GM19467 (cell line): ENCODE measurements at regions not wholly inside any gene's neighbourhood (a gene's known extent, or its start where the extent isn't known, plus 50 kb on each side); places are given as distances from the start of the nearest gene placed in this dataset.

Experiments
- ATAC-seq: cut with Tn5 transposase; IDR thresholded peaks from one replicate; pipeline ENCODE4 v1.9.1; 2021; ENCODE audit warnings: mild to moderate bottlenecking, moderate library complexity; ENCODE audit not compliant: unreplicated experiment

DNA sequence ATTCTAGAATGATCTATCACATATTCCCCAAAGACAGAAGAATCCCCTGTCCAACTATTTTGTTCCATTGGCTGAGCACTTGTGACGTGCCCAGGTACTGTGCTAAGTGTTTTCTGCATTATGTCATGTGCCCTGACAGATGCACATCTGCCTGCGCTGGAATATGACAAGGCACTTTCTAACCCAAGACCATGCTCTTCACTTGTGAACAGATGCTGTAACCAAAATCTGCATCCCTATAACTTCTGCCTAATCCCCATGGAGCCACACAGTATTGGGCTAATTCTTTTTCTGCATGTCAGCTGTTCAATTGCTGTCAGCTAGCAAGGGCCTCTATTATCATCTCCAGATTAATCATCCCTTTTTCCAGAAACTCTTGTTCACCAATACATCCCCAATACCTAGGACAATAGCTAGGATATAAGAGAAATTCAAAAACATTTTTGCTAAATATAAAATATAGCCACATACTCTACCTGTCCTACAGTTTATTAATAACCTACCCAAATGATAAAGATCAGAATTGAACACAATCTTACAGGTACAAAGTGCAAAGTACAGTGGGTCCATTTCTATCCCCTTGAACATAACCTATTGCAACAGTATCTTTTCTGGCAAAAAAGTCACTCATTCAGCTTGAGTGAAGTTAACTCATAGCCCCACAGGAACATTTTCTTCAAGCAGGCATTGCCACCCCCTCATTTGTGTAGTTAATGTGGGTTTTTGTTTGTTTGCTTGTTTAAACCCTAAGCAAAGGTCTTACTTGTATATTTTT, 109.4 kb upstream of the LRRN1 start:
- no peak for ATAC-seq

DNA sequence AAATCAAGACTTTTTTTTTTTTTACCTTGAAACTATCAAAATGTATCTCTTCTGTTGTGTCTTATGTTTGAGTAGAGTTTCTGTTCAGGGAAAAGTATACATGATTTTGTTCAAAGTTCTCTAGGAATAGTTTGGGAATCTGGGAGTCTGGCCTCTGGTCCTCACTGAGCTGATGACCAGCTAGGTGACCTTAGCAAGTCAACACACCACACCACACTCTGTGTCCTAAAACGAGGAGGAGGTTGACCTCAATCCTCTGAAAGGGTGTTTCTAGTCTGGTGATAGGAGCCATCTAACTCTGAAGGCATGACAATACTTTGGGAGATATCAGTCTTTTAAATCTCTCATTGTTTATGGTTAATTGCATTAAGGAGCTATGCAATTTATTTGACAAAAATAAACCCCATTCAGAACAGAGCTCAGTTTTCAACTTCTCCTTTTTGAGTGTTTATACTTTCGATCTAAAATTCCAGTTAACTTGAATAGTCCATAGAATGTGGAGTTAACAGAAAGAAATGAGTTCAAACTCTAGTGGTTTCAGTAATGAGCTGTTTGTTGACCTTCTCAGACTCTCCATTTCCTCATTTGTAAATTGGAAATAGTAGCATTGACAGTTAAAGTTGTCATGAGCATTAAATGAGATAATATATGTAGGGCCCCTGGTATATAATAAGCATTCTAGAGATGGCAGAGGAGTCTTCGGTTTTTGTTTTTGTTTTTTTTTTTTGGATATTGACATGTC, 112.2 kb upstream of the LRRN1 start:
- no peak for ATAC-seq

DNA sequence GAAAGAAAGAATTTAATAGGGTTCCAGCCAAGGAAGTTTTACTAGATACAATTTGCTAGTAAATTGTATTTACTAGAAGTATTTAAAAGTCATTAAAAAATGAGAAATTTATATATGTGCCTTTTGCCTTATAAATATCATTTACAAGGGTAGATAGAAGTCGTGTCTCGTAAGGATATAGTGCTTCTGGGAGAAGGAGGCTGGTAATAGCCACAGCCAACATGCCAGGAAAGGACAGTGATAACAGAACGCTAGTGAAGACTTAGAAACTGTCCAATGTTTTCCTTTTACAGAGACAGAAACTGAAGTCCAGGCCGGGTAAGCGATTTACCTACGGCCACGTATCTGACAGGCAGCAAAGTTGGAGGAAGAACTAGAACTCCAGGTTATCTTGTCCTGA, 113.5 kb upstream of the LRRN1 start:
- no peak for ATAC-seq

DNA sequence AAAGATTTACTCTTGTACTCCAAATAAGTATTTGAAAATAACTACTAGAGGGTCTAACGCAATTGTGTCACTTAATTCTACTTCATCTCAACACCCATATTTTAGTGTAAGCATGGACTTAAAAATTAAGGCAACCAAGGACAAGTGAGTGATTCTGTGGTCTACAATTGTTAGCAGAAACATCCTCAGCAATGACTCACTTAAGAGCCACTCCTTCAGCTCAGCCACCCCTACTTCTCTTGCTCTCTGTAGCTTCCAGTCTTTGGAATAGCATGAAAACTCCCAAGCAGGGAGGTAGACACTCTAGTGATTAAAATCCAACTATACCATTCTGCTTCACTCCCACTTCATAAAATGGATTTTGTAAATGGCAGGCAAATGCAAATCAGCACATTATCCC, 116.0 kb upstream of the LRRN1 start:
- no peak for ATAC-seq

DNA sequence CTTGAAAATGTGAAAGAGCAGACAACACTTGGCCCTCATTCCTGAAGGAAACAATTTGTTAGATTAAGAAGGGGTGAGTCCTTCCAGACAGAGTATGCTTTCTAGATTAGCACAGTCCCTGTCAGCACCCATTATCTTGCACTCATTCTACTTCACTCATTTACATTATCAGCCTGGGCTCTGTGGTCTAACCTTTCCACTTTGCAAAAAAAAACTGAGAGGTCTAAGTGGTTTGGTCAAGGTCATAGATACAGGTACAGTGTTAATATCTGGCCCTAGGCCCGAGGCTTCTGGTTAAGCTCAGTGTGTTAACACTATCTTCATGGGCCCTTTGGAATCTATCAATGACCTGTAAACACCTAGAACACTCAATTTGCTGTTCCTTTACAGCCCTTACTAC, 123.4 kb upstream of the LRRN1 start:
- ATAC-seq: no peak

DNA sequence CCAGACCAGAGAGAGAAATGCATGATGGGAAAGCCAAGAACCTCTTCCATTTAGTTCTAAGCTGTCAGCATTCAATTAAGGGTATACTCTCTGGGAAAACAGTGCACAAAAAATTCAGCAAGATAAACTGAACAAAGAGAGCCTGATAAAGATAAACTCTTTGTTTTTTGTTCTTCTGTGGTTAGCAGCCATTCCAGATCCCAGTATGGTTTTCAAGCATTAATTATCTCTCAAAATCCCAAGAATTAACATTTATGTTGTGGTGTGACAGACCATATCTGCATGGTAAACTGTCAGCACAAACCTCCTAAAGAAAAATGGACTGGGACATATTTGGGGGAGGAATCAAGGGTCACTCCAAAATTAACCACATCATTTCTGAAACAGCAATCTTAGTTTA, 124.0 kb upstream of the LRRN1 start:
- ATAC-seq: no peak

DNA sequence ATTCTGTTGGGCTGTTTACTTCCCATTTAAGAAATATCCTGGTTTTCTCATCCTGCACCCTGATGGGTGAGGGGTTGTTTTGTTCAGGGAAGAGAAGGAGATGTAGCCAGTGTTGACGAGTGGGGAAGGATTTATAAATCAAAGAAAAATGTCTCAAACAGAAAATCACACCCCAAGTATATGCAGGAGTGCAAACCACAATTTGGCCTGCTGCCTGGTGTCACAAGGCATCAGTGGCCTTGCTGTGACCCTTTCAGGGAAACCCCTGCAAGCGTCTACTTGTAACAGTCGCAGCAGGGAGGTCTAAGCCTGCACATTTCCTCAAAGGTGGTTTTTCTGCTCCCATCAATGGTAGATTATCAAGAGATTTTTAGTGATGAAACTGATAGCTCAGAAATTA, 132.6 kb upstream of the LRRN1 start:
- ATAC-seq: peak; percentile 66

DNA sequence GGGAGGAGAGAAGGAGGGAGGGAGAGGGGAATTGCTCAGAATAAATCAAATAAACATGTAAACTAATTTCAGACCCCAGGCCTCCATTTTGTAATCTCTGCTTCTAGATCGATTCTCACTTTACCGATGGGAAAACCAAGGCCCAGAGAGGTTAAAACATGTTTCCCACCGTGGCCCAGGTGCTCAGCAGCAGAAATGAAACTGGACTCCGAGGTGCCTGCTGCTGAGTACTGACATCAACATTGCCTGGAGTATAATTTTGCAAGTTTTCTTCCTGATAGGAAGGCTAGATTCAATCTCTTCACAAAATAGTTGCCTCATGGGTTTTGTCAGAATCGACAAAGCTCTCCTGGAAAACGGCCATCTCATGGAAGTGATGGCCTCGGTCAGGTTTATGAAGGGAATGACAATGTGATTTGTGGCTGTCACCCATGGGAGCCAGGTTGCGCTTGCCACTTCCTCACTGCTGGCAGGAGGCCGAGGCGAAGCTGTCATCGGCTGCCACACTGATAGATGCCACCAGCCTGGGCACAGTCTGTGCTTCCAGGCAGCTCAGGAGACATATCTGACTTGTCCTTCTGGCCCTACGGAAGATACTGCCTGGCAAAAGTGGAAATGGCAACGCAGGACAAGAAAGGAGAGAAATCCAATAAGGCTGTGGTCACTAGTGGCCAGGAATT, 133.1 kb upstream of the LRRN1 start:
- ATAC-seq: no peak

DNA sequence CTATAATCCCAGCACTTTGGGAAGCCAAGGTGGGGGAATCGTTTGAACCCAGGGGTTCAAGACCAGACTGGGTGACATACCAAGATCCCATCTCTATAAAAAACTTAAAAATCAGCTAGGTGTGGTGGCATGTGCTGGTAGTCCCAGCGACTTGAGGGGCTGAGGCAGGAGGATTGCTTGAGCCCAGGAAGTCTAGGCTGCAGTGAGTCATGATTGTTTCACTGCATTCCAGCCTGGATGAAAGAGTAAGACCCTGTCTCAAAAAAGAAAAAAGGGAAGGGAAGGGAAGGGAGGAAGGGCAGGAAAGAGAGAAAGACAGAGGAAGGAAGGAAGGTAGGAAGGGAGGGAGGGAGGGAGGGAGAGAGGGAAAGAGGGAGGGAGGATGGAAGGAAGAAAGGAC, 133.7 kb upstream of the LRRN1 start:
- no peak for ATAC-seq

DNA sequence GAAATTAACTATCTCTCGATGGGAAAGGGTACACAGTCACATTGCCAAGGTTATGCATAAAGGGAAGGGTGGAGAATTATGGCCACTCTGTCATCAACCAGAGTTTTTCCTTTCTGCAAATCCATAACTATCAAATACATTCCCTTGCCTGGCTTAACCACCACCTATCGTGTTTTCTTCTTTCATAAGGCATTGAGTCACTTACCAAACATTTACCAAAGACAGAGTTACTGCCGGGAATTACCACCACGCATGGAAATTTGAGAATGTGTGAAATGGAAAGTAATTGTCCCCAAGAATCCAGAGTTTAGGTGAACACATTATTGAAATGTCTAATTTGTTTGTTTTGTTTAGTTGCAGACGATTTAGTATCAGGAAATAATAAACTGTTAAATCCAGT, 134.3 kb upstream of the LRRN1 start:
- ATAC-seq: no peak

DNA sequence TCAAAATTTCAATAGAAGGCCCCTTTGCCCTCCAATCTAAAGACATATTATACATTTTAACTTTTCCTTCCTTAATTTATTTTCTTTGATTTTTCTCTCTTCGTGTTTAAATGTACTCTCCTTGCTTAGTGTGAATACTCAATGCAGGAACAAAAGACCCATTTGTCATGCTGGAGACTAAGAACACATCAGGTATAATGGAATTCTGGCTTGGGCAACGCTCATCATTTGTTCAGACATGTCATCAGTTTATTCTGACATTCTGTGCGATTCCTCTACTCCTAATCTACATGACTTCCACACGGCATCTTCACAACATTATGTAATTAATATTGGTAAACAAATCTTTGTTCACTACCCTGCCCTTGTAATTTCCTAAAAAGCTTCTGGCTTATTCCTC, 136.6 kb upstream of the LRRN1 start:
- no peak for ATAC-seq

DNA sequence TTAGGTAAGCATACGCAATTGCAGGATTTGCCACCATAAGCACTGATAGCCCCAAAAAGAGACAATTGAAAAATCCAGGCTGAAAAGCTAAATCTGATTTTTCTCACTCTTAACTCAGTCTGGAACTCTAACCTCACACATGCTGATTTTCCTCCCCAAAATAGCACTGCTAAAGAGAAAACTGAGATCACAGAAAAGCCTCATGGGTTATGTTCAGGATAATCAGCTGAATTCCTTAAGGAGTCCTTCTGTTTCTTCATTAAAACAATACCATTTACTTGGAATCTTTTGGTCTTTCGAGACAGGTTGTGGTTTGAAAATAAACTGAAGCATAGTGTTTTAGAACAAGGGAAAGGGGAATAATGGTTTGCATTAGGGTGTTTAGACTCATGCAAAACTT, 144.3 kb upstream of the LRRN1 start:
- no peak for ATAC-seq

DNA sequence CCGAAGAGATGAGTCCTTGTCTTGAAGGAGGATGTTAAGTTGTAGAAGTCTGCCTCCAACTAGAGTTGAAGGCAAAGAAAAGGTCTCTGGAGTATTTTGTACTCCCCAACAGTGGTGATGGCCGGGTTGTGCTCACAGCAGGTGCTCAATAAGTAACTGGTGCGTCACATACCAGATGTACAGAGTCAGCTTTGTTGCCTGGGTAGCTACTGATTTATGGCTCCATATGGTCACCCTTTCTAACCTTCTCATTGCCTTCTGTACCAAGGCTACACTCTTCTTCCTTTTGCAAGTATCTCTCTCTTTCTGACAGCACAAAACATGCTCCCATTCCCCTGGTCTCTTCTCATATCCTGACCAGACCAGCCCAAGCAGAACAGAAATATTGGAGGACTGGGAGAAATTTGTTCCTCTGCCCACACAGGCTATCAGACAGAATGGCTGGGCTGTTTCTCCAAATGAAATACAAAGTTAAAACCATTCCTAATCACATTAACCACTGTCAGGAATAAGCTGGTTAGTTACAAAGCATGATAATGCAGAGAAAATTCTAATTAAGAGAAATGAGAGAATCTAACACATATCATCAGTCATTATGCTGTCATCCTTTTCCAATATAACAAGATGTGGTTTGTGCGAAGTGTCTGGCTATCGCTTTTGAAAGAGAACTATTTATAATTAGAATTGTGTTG, 150.1 kb upstream of the LRRN1 start:
- ATAC-seq: no peak

DNA sequence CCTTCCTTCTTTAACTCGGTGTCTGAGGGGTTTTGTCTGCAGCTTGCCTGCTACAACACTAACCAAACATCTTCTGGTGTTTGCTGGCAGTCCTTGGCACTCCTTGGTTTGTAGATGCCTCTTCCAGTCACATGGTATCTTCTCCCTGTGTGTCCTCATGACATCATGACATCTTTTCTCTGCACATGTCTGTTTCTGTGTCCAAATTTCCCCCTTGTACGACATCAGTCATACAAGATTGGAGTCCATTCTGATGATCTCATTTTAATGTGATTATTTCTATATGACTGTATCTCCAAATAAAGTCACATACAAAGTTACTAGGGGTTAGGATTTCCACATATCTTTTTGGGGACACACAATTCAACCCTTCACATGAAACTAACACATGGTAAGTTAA, 152.3 kb upstream of the LRRN1 start:
- ATAC-seq: no peak

DNA sequence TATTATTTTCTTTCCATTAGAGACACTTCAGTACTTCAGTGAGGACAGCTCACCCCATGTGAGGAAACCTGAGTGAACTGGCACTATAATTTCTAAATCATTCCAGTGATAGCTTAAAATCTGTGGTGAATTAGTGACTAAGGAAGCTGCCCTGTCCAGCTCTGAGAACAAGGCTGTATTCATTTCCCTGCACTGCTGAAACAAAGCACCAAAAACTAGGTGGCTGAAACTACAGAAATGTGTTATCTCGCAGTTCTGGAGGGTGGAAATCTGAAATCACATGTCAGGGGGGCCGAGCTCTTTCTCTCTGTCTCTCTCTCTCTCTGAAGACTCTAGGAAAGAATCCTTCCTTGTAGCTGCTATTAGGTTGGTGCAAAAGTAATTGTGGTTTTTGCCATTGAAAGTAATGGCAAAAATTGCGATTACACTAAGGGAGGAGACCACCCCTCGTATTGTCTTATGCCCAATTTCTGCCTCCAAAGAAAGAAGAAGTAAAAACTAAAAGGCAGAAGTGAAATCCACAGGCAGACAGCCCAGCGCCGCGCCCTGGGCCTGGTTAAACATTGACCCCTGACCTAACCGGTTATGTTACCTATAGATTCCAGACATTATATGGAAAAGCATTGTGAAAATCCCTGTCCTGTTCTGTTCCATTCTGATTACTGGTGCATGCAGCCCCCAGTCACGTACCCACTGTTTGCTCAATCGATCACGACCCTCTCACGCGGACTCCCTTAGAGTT, 153.0 kb upstream of the LRRN1 start:
- peak; percentile 59 for ATAC-seq

DNA sequence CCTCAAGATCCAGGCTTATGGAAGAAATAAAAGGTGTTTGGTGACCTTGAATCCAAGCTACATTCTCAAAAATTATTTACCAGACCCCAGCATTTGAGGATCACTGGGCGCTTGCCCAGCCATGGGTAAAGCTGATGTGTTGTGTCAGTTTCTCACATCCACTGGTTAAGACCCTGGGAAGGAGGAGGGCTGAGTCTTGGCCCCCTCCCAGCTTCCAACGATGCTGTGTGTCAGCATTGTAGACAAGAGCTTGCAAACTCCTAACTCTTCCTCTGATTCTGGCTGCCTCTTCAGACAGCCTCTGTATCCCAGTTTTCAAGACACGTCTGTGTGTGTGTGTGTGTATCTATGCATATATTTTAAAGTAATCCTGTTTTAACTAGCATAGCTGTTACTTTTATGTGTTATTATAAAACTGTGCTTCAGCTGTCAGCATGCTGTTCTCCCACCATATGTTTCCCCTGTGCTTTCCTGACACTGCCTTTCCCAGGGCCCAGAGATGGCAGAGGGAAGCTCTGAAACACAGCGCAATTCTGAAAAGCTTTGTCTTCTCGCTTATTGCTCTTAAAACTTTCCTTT, 157.3 kb upstream of the LRRN1 start:
- ATAC-seq: no peak

DNA sequence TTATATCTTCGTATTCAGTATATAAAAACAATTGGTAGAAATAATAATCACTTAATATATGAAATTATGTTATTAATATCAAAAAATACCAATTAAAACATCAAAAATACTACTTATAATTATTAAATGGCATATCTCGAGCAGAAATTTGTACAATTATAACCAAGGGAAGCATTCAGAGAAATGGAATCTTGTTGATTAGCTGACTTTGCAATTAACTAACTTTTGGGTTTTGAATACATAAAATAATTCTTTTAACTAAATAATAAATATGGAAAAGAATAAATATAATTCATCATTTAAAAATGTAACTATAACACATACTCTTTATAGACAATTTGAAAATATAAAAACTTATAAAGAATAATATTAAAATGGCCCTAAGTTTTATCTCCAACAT, 160.2 kb upstream of the LRRN1 start:
- no peak for ATAC-seq

DNA sequence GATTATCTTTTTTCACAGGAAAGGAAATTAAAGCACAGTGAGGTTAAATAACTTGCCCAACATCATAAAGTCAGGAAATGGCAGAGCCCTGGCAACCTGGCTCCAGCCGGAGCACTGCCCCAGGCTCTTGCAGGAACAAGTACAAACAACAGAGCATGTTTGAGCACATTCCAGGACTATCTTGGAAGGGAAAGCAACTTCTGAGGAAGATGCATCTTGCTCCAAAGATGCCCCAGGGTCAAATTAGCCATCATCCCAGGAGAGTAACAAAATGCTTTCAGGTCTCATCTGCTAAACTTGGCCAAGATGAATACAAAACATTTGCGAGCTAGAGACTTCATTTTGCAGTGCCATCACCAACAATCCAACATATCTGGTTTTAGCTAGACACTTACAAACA, 162.4 kb upstream of the LRRN1 start:
- no peak for ATAC-seq

DNA sequence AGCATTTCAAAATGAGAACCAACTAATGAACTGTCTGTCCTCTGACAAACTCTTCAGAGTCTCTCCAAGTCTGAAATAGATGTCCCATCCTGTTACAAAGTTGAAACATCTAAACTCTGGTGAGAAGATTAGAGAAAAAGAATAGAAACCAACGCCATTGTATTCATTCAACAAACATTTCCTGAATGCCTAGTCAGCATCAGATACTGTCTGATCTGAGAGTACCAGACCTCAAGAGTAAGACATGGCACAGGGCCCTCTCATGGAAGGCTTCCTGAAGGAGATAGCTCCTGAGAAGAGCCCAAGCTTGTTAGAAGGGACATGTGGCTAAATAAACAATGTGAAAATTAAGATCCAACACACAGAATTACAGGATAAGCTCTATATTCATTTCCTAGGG, 164.1 kb upstream of the LRRN1 start:
- ATAC-seq: no peak

DNA sequence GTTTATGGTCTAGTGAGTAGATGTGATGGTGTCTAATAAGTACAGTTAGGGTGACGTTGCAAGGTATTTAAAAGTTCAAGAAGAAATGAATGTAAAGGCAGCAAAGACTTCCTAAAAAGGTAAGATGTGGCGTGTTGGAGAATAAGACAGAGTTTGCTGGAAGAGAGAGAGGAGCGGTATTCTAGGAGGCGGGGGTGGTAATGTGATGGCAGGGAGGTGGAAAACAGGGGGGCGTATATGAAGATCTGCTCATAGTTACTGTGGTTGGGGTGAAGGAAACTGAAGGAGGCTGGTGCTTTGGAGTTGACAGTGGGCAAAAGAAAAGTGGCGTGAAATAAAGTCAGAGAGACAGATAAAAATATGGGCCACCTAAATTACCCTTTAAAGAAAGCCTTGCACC, 164.9 kb upstream of the LRRN1 start:
- no peak for ATAC-seq
